Keratinocyte (primary cell): ENCODE measurements at regions not wholly inside any gene's neighbourhood (a gene's known extent, or its start where the extent isn't known, plus 50 kb on each side); places are given as distances from the start of the nearest gene placed in this dataset.

Source experiments
- DNase-seq: peaks from one replicate; pipeline ENCODE4 v3.0.0-alpha.2; 2011; ENCODE audit warnings: low read depth, missing footprints, low spot score
- FAIRE-seq: peaks from 2 replicates; lab custom pipeline; 2011; peaks lifted over from hg19 to GRCh38; lab: Jason Lieb, UNC
- H2AFZ ChIP-seq: 2 replicates; pipeline ENCODE4 v1.6.0; 2012; ENCODE audit warnings: low read length, control low read depth, inconsistent platforms; ENCODE audit not compliant: control insufficient read depth
- H3K27ac ChIP-seq: 2 replicates; pipeline ENCODE4 v1.5.1; 2011; ENCODE audit warnings: low read length; ENCODE audit not compliant: control insufficient read depth, insufficient read depth
- H3K27me3 ChIP-seq: 3 replicates; pipeline ENCODE4 v1.6.0; 2011; ENCODE audit warnings: low read length; ENCODE audit not compliant: control insufficient read depth, insufficient read depth; ENCODE audit errors: extremely low read depth
- H3K36me3 ChIP-seq, 2 experiments: 2 replicates in 1 of 2; 3 replicates in 1 of 2; pipeline ENCODE4 v1.5.1; 2011; ENCODE audit warnings: low read length in 2 of 2, mild to moderate bottlenecking in 1 of 2; ENCODE audit not compliant: control insufficient read depth in 2 of 2, insufficient read depth in 2 of 2; ENCODE audit errors: extremely low read depth in 1 of 2
- H3K4me1 ChIP-seq: 3 replicates; pipeline ENCODE4 v1.5.1; 2011; ENCODE audit warnings: low read length; ENCODE audit not compliant: control insufficient read depth, insufficient read depth; ENCODE audit errors: extremely low read depth
- H3K4me2 ChIP-seq: 3 replicates; pipeline ENCODE4 v1.6.0; 2011; ENCODE audit warnings: low read depth, low read length; ENCODE audit not compliant: control insufficient read depth, insufficient read depth; ENCODE audit errors: extremely low read depth
- H3K4me3 ChIP-seq, 3 experiments: fragments of 200-600 bp in 1 of 3; sonication (generic) in 1 of 3; 2 replicates in 2 of 3; 3 replicates in 1 of 3; pipeline ENCODE4 v1.5.1; 2011 to 2016; ENCODE audit warnings: low read length in 3 of 3, mild to moderate bottlenecking in 3 of 3, control low read depth in 2 of 3, inconsistent platforms in 1 of 3, low read depth in 1 of 3, mixed read lengths in 1 of 3, mixed run types in 1 of 3, moderate library complexity in 1 of 3; ENCODE audit not compliant: control insufficient read depth in 2 of 3, insufficient read depth in 2 of 3; ENCODE audit errors: extremely low read depth in 1 of 3
- H3K79me2 ChIP-seq: 2 replicates; pipeline ENCODE4 v1.6.0; 2012; ENCODE audit warnings: low read length; ENCODE audit not compliant: control insufficient read depth, insufficient read depth
- H3K9ac ChIP-seq: 3 replicates; pipeline ENCODE4 v1.6.0; 2011; ENCODE audit warnings: low read length; ENCODE audit not compliant: control insufficient read depth, insufficient read depth; ENCODE audit errors: extremely low read depth
- H3K9me1 ChIP-seq: 3 replicates; pipeline ENCODE4 v1.6.0; 2011; ENCODE audit warnings: low read length; ENCODE audit not compliant: control insufficient read depth, insufficient read depth; ENCODE audit errors: extremely low read depth
- H3K9me3 ChIP-seq: 2 replicates; pipeline ENCODE4 v1.5.1; 2012; ENCODE audit warnings: low read depth, low read length; ENCODE audit not compliant: control insufficient read depth
- H4K20me1 ChIP-seq: 3 replicates; pipeline ENCODE4 v1.6.0; 2011; ENCODE audit warnings: low read length; ENCODE audit not compliant: control insufficient read depth, insufficient read depth; ENCODE audit errors: extremely low read depth
- CTCF ChIP-seq, 3 experiments: IDR thresholded peaks in 1 of 3; conservative IDR thresholded peaks in 1 of 3; optimal IDR thresholded peaks in 1 of 3; 2 replicates in 2 of 3; 3 replicates in 1 of 3; pipeline versions ENCODE3 to v1.5.1; 2011; ENCODE audit warnings: low read length in 3 of 3, mild to moderate bottlenecking in 3 of 3, moderate library complexity in 2 of 3, control low read depth in 1 of 3, inconsistent platforms in 1 of 3; ENCODE audit not compliant: insufficient read depth in 2 of 3; ENCODE audit errors: extremely low read depth in 1 of 3
- EZH2 ChIP-seq: IDR thresholded peaks from one replicate; pipeline ENCODE4 v1.6.1; 2012; ENCODE audit warnings: inconsistent platforms, mild to moderate bottlenecking, low read length, moderate library complexity
- dilution Hi-C: fragments of 300-500 bp; cut with MboI; formaldehyde crosslinking; loops from one replicate; pipeline ENCODE4 v1.7.0; 2020; ENCODE audit warnings: low sequenced_read_pairs; ENCODE audit not compliant: extremely low pct_ligation_motif_present

GRCh38 chr11:116162886-116163230 lies 609.9 kb downstream of the BUD13 start:
- no peaks in the 10 kb centered on the region for H3K79me2 ChIP-seq
- H3K4me3 ChIP-seq = no peak overlapping the region
- no peak for TF ChIP-seq EZH2
- TF ChIP-seq CTCF (optimal IDR thresholded peaks at IDR 0.05 in 1 of 3, IDR thresholded peaks at IDR 0.05 in 1 of 3, conservative IDR thresholded peaks at IDR 0.05 in 1 of 3; ENCODE audit: extremely low read depth in 1 of 3, insufficient read depth in 2 of 3, low read length in 3 of 3) = no peak
- no peaks in the 10 kb centered on the region for H4K20me1 ChIP-seq
- dilution Hi-C loops = no loop called here
- FAIRE-seq (no peak), DNase-seq (no peak)
- no peak overlapping the region for H2AFZ ChIP-seq
- H3K27ac ChIP-seq = no peak overlapping the region
- no peaks in the 10 kb centered on the region for H3K9me1 ChIP-seq
- H3K9ac ChIP-seq = no peak overlapping the region
- no peak overlapping the region for H3K4me2 ChIP-seq
- H3K27me3 ChIP-seq = peaks cover 8% of the 10 kb centered on the region
- H3K4me1 ChIP-seq = no peaks in the 10 kb centered on the region
- H3K36me3 ChIP-seq = no peaks in the 10 kb centered on the region
- no peaks in the 10 kb centered on the region for H3K9me3 ChIP-seq

- dilution Hi-C loops = no loop called here
- H3K36me3 ChIP-seq = no peaks in the 10 kb centered on the region
- no peak for FAIRE-seq
- H3K9ac ChIP-seq = no peak overlapping the region
- no peaks in the 10 kb centered on the region for H3K79me2 ChIP-seq
- H3K4me3 ChIP-seq = no peak overlapping the region
- no peaks in the 10 kb centered on the region for H4K20me1 ChIP-seq
- H2AFZ ChIP-seq = no peak overlapping the region
- no peak for DNase-seq
- H3K27ac ChIP-seq = no peak overlapping the region
- no peaks in the 10 kb centered on the region for H3K4me1 ChIP-seq
- H3K4me2 ChIP-seq = no peak overlapping the region
- peaks cover 8% of the 10 kb centered on the region for H3K27me3 ChIP-seq
- no peaks in the 10 kb centered on the region for H3K9me3 ChIP-seq
- H3K9me1 ChIP-seq = no peaks in the 10 kb centered on the region
- TF ChIP-seq EZH2 = no peak
- no peak for TF ChIP-seq CTCF (optimal IDR thresholded peaks at IDR 0.05 in 1 of 3, IDR thresholded peaks at IDR 0.05 in 1 of 3, conservative IDR thresholded peaks at IDR 0.05 in 1 of 3; ENCODE audit: extremely low read depth in 1 of 3, insufficient read depth in 2 of 3, low read length in 3 of 3)
Measured at GRCh38 chr11:116162086-116162885, 610.5 kb downstream of the BUD13 start.
